B cell (primary cell): ENCODE measurements at regions not wholly inside any gene's neighbourhood (a gene's known extent, or its start where the extent isn't known, plus 50 kb on each side); places are given as distances from the start of the nearest gene placed in this dataset.
"Not testable (repeated sequence)": the region's sequence is repeated elsewhere in the genome, so short reads cannot be mapped to it uniquely, and the experiment has no call there.

Source experiments
- ATAC-seq: fragments of 200-7000 bp; cut with Tn5 transposase; one replicate; pipeline ENCODE4 v1.10.0; 2021; ENCODE audit warnings: low read depth, mild to moderate bottlenecking, moderate number of reproducible peaks, moderate library complexity
- CTCF ChIA-PET: fragments of 350-600 bp; sonication (Branson Sonifier 250); formaldehyde crosslinking; loops from one replicate; lab custom pipeline; 2021; ENCODE audit warnings: antibody characterized with exemption, inconsistent platforms; lab: Charles Lee
- POLR2A ChIA-PET: fragments of 350-600 bp; sonication (Branson Sonifier 250); formaldehyde crosslinking; loops from one replicate; lab custom pipeline; 2021; ENCODE audit warnings: antibody characterized with exemption; lab: Charles Lee
- DNase-seq: peaks from one replicate; pipeline ENCODE4 v3.0.0; 2013
- H2AFZ ChIP-seq: 2 replicates; pipeline ENCODE4 v1.6.1; 2012; ENCODE audit warnings: mild to moderate bottlenecking, low read depth, low read length; ENCODE audit not compliant: insufficient read depth, poor library complexity, severe bottlenecking
- H3K27ac ChIP-seq, 2 donors: 1 replicate in 1 of 2; 2 replicates in 1 of 2; pipeline ENCODE4 v1.5.1; 2012 to 2013; ENCODE audit warnings: low read length in 2 of 2, mild to moderate bottlenecking in 2 of 2, moderate library complexity in 1 of 2
- H3K27me3 ChIP-seq, 4 experiments: fragments of 200-600 bp in 1 of 4; sonication (generic) in 1 of 4; replicated peaks in 1 of 4; 1 replicate in 2 of 4; 2 replicates in 2 of 4; pipeline versions ENCODE4 v1.6.1 to v1.7.0; 2013 to 2016; ENCODE audit warnings: low read length in 3 of 4, mild to moderate bottlenecking in 2 of 4, mixed read lengths in 1 of 4, moderate library complexity in 1 of 4; ENCODE audit not compliant: insufficient read depth in 4 of 4, control insufficient read depth in 3 of 4; ENCODE audit errors: control extremely low read depth in 1 of 4
- H3K36me3 ChIP-seq, 2 experiments: replicated peaks in 1 of 2; 1 replicate in 1 of 2; 2 replicates in 1 of 2; pipeline versions ENCODE4 v1.6.1 to v1.7.1; 2013; ENCODE audit warnings: low read length in 1 of 2; ENCODE audit not compliant: insufficient read depth in 2 of 2, control insufficient read depth in 1 of 2; ENCODE audit errors: control extremely low read depth in 1 of 2, extremely low read depth in 1 of 2
- H3K4me1 ChIP-seq, 2 donors: fragments of 200-600 bp in 1 of 2; sonication (generic) in 1 of 2; 1 replicate in 1 of 2; 2 replicates in 1 of 2; pipeline versions ENCODE4 v1.5.1 to v1.6.1; 2013 to 2017; ENCODE audit warnings: low read length in 2 of 2; ENCODE audit not compliant: control insufficient read depth in 2 of 2, insufficient read depth in 2 of 2
- H3K4me2 ChIP-seq: replicated peaks from 2 replicates; pipeline ENCODE3; 2012; ENCODE audit warnings: mild to moderate bottlenecking, low read depth, low read length; ENCODE audit not compliant: poor library complexity, severe bottlenecking
- H3K4me3 ChIP-seq, 5 experiments: fragments of 200-600 bp in 1 of 5; sonication (generic) in 1 of 5; 1 replicate in 3 of 5; 2 replicates in 2 of 5; pipeline versions ENCODE4 v1.5.1 to v1.7.0; 2011 to 2016; ENCODE audit warnings: low read length in 4 of 5, mild to moderate bottlenecking in 4 of 5, low read depth in 2 of 5, control low read depth in 1 of 5, moderate library complexity in 1 of 5; ENCODE audit not compliant: insufficient read depth in 1 of 5; ENCODE audit errors: control extremely low read depth in 1 of 5, extremely low read depth in 1 of 5
- H3K79me2 ChIP-seq: fragments of 200-600 bp; sonication (generic); one replicate; pipeline ENCODE4 v1.6.0; 2016; ENCODE audit warnings: low read length; ENCODE audit not compliant: control insufficient read depth, insufficient read depth
- H3K9ac ChIP-seq: fragments of 200-600 bp; sonication (generic); 2 replicates; pipeline ENCODE4 v1.6.1; 2017; ENCODE audit warnings: mild to moderate bottlenecking, low read length, moderate library complexity
- H3K9me3 ChIP-seq, 3 donors: one replicate each; pipeline versions ENCODE4 v1.6.1 to v1.7.1; 2013; ENCODE audit warnings: low read length in 2 of 3; ENCODE audit not compliant: control insufficient read depth in 2 of 3, insufficient read depth in 1 of 3; ENCODE audit errors: control extremely low read depth in 1 of 3
- H4K20me1 ChIP-seq: 2 replicates; pipeline ENCODE4 v1.6.0; 2012; ENCODE audit warnings: mild to moderate bottlenecking, low read length; ENCODE audit not compliant: insufficient read depth, control insufficient read depth, poor library complexity, severe bottlenecking
- H3K27ac Mint-ChIP-seq: one replicate; pipeline ENCODE4 v1.8.0; 2021; ENCODE audit warnings: mixed read lengths
- H3K27me3 Mint-ChIP-seq: one replicate; pipeline ENCODE4 v1.8.0; 2021; ENCODE audit warnings: mixed read lengths
- H3K4me1 Mint-ChIP-seq: one replicate; pipeline ENCODE4 v1.8.0; 2021; ENCODE audit warnings: mixed read lengths
- H3K4me3 Mint-ChIP-seq: one replicate; pipeline ENCODE4 v1.8.0; 2021; ENCODE audit warnings: mixed read lengths
- H3K9me3 Mint-ChIP-seq: one replicate; pipeline ENCODE4 v1.8.0; 2022; ENCODE audit warnings: mixed read lengths; ENCODE audit not compliant: insufficient read depth
- CTCF ChIP-seq: fragments of 200-600 bp; IDR thresholded peaks from one replicate; pipeline ENCODE4 v1.8.0; 2022; ENCODE audit warnings: antibody characterized with exemption, mild to moderate bottlenecking
- EZH2 ChIP-seq: IDR thresholded peaks from 2 replicates; pipeline ENCODE4 v1.6.1; 2012; ENCODE audit warnings: borderline replicate concordance, low read depth, mild to moderate bottlenecking, moderate library complexity, low read length; ENCODE audit not compliant: insufficient read depth, poor library complexity, severe bottlenecking
- WGBS: methylation state at CpG from one replicate; pipeline ENCODE4 v1.1.5; 2013; ENCODE audit warnings: missing lambda C conversion rate; ENCODE audit not compliant: insufficient coverage; 5-methylcytosine and 5-hydroxymethylcytosine counted together
- intact Hi-C: fragments of 100-400 bp; cut with micrococcal nuclease; formaldehyde crosslinking; loops from one replicate; pipeline ENCODE4 v1.10.0; 2022

- H3K9me3 ChIP-seq, result peaks cover 0 to 18% (median 4%) of the 10 kb centered on the region in 3 donors
- ChIA-PET CTCF (interaction anchor here (0.7 kb wide), 1 partner anchor 18 kb away, joined by 3 read pairs; no protein-coding TSS in a partner anchor), POLR2A (no interaction called here)
- no peak overlapping the region for H3K4me2 ChIP-seq
- intact Hi-C loops, result no loop called here
- H3K4me1 ChIP-seq, result no peaks in the 10 kb centered on the region
- Mint-ChIP-seq H3K4me1 (no peaks in the 10 kb centered on the region), H3K4me3 (no peak overlapping the region), H3K9me3 (peaks cover 2% of the 10 kb centered on the region), H3K27me3 (peaks cover 11% of the 10 kb centered on the region), H3K27ac (no peak overlapping the region)
- DNase-seq, result no peak
- no peaks in the 10 kb centered on the region for H3K36me3 ChIP-seq
- H4K20me1 ChIP-seq, result no peaks in the 10 kb centered on the region
- WGBS, result 66% methylated on average over 14 of the region's 14 CpGs
- H3K27ac ChIP-seq, result no peak overlapping the region
- no peaks in the 10 kb centered on the region for H3K79me2 ChIP-seq
- no peak overlapping the region for H3K4me3 ChIP-seq
- peaks cover 0 to 12% (median 2%) of the 10 kb centered on the region in 4 experiments for H3K27me3 ChIP-seq
- TF ChIP-seq EZH2, result no peak
- no peak for TF ChIP-seq CTCF
- no peak for ATAC-seq
- H3K9ac ChIP-seq, result no peak overlapping the region
- no peak overlapping the region for H2AFZ ChIP-seq
These were observed 173.9 kb downstream of the C9orf50 start for GRCh38 chr9:129446828-129447550.

GRCh38 chr9:129445794-129446306, 175.1 kb downstream of the C9orf50 start:
- no peaks in the 10 kb centered on the region for H3K4me1 ChIP-seq
- H3K4me1 Mint-ChIP-seq, result peaks cover 1% of the 10 kb centered on the region
- no peak overlapping the region for H3K27ac ChIP-seq
- no peak for DNase-seq
- WGBS, result 95% methylated on average over 6 of the region's 10 CpGs
- H3K27me3 ChIP-seq, result peaks cover 0 to 18% (median 4%) of the 10 kb centered on the region in 4 experiments
- H3K4me2 ChIP-seq, result no peak overlapping the region
- ChIA-PET POLR2A (no interaction called here), CTCF (no interaction called here)
- H2AFZ ChIP-seq, result no peak overlapping the region
- H3K9me3 ChIP-seq, result peaks cover 0 to 18% (median 4%) of the 10 kb centered on the region in 3 donors
- H3K4me3 ChIP-seq, result no peak overlapping the region
- no peak overlapping the region for H3K27ac Mint-ChIP-seq
- peaks cover 17% of the 10 kb centered on the region for H3K27me3 Mint-ChIP-seq
- intact Hi-C loops, result no loop called here
- no peaks in the 10 kb centered on the region for H4K20me1 ChIP-seq
- H3K36me3 ChIP-seq, result no peaks in the 10 kb centered on the region
- peaks cover 2% of the 10 kb centered on the region for H3K9me3 Mint-ChIP-seq
- H3K4me3 Mint-ChIP-seq, result no peak overlapping the region
- H3K9ac ChIP-seq, result no peak overlapping the region
- no peak for TF ChIP-seq CTCF
- TF ChIP-seq EZH2, result no peak
- H3K79me2 ChIP-seq, result no peaks in the 10 kb centered on the region
- no peak for ATAC-seq

GRCh38 chr9:129443515-129444164, 177.3 kb downstream of the C9orf50 start:
- DNase-seq, H3K79me2 ChIP-seq, H3K27ac ChIP-seq, H3K4me1 ChIP-seq, H3K36me3 ChIP-seq, ATAC-seq, H3K4me1 Mint-ChIP-seq, H3K9ac ChIP-seq, intact Hi-C loops, H3K9me3 Mint-ChIP-seq, H4K20me1 ChIP-seq, H3K4me3 Mint-ChIP-seq, H3K4me2 ChIP-seq, H3K27ac Mint-ChIP-seq, H3K4me3 ChIP-seq, H2AFZ ChIP-seq, CTCF ChIA-PET: not testable (repeated sequence)
- POLR2A ChIA-PET, result interaction anchor here (0.7 kb wide), 1 partner anchor 108 kb away, joined by 5 read pairs; no protein-coding TSS in a partner anchor
- WGBS, result 88% methylated on average over 2 of the region's 8 CpGs
- Histone ChIP-seq H3K27me3 (peaks cover 0 to 38% (median 19%) of the 10 kb centered on the region in 4 experiments), H3K9me3 (peaks cover 0 to 26% (median 7%) of the 10 kb centered on the region in 3 donors)
- peaks cover 36% of the 10 kb centered on the region for H3K27me3 Mint-ChIP-seq
